ENCODE measurements at regions not wholly inside any gene's neighbourhood (a gene's known extent, or its start where the extent isn't known, plus 50 kb on each side); places are given as distances from the start of the nearest gene placed in this dataset.

- no peak for TF ChIP-seq CTCF (IDR thresholded peaks at IDR 0.05; ENCODE audit: low read depth, low read length, missing input control)
- no peak for TF ChIP-seq FOXA1 (IDR thresholded peaks at IDR 0.05)
- no peak for TF ChIP-seq GABPA (IDR thresholded peaks at IDR 0.05 in 1 of 2, conservative IDR thresholded peaks at IDR 0.05 in 1 of 2)
- TF ChIP-seq JUND (IDR thresholded peaks at IDR 0.05) = no peak
- TF ChIP-seq REST (IDR thresholded peaks at IDR 0.05) = no peak
- no peak for TF ChIP-seq ATF3 (IDR thresholded peaks at IDR 0.05)
- no peak for TF ChIP-seq MAX (IDR thresholded peaks at IDR 0.05)
These were observed 214.0 kb upstream of the ASIC2 start for GRCh38 chr17:33506889-33507650.

All from liver (tissue), 3 donors.